ENCODE measurements at regions not wholly inside any gene's neighbourhood (a gene's known extent, or its start where the extent isn't known, plus 50 kb on each side); places are given as distances from the start of the nearest gene placed in this dataset.

GRCh38 chr14:27409944-27410343 is 812.1 kb upstream of the NOVA1 start:
- Histone ChIP-seq H3K27me3 (no peaks in the 10 kb centered on the region), H3K36me3 (no peaks in the 10 kb centered on the region), H3K4me3 (ENCODE audit: low read depth, low read length) (no peak overlapping the region), H3K9me3 (no peaks in the 10 kb centered on the region), H3K4me1 (no peaks in the 10 kb centered on the region)
- no peak for TF ChIP-seq CTCF (IDR thresholded peaks at IDR 0.05; ENCODE audit: low read depth, low read length)
- no peak for DNase-seq

GRCh38 chr14:27410981-27411380 is 813.1 kb upstream of the NOVA1 start:
- no peak for DNase-seq
- no peaks in the 10 kb centered on the region for H3K4me1 ChIP-seq

GRCh38 chr14:27427796-27428195 is 830.0 kb upstream of the NOVA1 start:
- no peaks in the 10 kb centered on the region for H3K4me1 ChIP-seq
- H3K36me3 ChIP-seq = no peaks in the 10 kb centered on the region
- DNase-seq = no peak
- H3K27me3 ChIP-seq = no peaks in the 10 kb centered on the region
- no peaks in the 10 kb centered on the region for H3K9me3 ChIP-seq
- no peak for TF ChIP-seq CTCF (IDR thresholded peaks at IDR 0.05; ENCODE audit: low read depth, low read length)
- no peak overlapping the region for H3K4me3 ChIP-seq (ENCODE audit: low read depth, low read length)

More at GRCh38 chr14:27410981-27411380, 813.1 kb upstream of the NOVA1 start:
- no peaks in the 10 kb centered on the region for H3K36me3 ChIP-seq
- H3K27me3 ChIP-seq = no peaks in the 10 kb centered on the region
- H3K9me3 ChIP-seq = no peaks in the 10 kb centered on the region
- no peak for TF ChIP-seq CTCF (IDR thresholded peaks at IDR 0.05; ENCODE audit: low read depth, low read length)
- H3K4me3 ChIP-seq (ENCODE audit: low read depth, low read length) = no peak overlapping the region

- Histone ChIP-seq H3K9me3 (no peaks in the 10 kb centered on the region), H3K4me1 (no peaks in the 10 kb centered on the region), H3K27me3 (no peaks in the 10 kb centered on the region), H3K4me3 (ENCODE audit: low read depth, low read length) (no peak overlapping the region), H3K36me3 (no peaks in the 10 kb centered on the region)
- DNase-seq = no peak
- TF ChIP-seq CTCF (IDR thresholded peaks at IDR 0.05; ENCODE audit: low read depth, low read length) = no peak
These were observed 838.3 kb upstream of the NOVA1 start for GRCh38 chr14:27435923-27436670.

- Histone ChIP-seq H3K27me3 (no peaks in the 10 kb centered on the region), H3K4me3 (ENCODE audit: low read depth, low read length) (no peak overlapping the region), H3K36me3 (no peaks in the 10 kb centered on the region), H3K4me1 (no peaks in the 10 kb centered on the region), H3K9me3 (no peaks in the 10 kb centered on the region)
- no peak for TF ChIP-seq CTCF (IDR thresholded peaks at IDR 0.05; ENCODE audit: low read depth, low read length)
- DNase-seq = no peak
These were observed 886.8 kb upstream of the NOVA1 start for GRCh38 chr14:27484633-27485032.

GRCh38 chr14:27485193-27485592 is 887.4 kb upstream of the NOVA1 start:
- Histone ChIP-seq H3K4me3 (ENCODE audit: low read depth, low read length) (no peak overlapping the region), H3K9me3 (no peaks in the 10 kb centered on the region), H3K36me3 (no peaks in the 10 kb centered on the region), H3K4me1 (no peaks in the 10 kb centered on the region), H3K27me3 (no peaks in the 10 kb centered on the region)
- DNase-seq = no peak
- no peak for TF ChIP-seq CTCF (IDR thresholded peaks at IDR 0.05; ENCODE audit: low read depth, low read length)
